ENCODE measurements at regions not wholly inside any gene's neighbourhood (a gene's known extent, or its start where the extent isn't known, plus 50 kb on each side); places are given as distances from the start of the nearest gene placed in this dataset.

- TF ChIP-seq CTCF (IDR thresholded peaks at IDR 0.05), result no peak
- TF ChIP-seq POLR2A (IDR thresholded peaks at IDR 0.05), result no peak
- no peak for TF ChIP-seq EP300 (IDR thresholded peaks at IDR 0.05)
Observed at GRCh38 chr6:166687070-166687878, 60.2 kb upstream of the RPS6KA2 start.
